Lower leg skin (tissue), 3 donors: ENCODE measurements at regions not wholly inside any gene's neighbourhood (a gene's known extent, or its start where the extent isn't known, plus 50 kb on each side); places are given as distances from the start of the nearest gene placed in this dataset.

ENCODE experiments used
- CTCF ChIP-seq, 3 donors: fragments of 450-650 bp; IDR thresholded peaks; one replicate each; pipeline ENCODE4 v1.5.1; 2016; ENCODE audit warnings: antibody characterized with exemption in 3 of 3, mild to moderate bottlenecking in 3 of 3, moderate library complexity in 2 of 3
- POLR2A ChIP-seq, 2 donors: fragments of 450-650 bp; IDR thresholded peaks; one replicate each; pipeline ENCODE4 v1.6.1; 2016 to 2017; ENCODE audit warnings: antibody characterized with exemption in 2 of 2, mild to moderate bottlenecking in 1 of 2, moderate library complexity in 1 of 2

- no peak for TF ChIP-seq CTCF (IDR thresholded peaks at IDR 0.05)
- no peak for TF ChIP-seq POLR2A (IDR thresholded peaks at IDR 0.05)
Observed at GRCh38 chr5:111010783-111011182, 60.7 kb upstream of the TSLP start.
